Activated CD4-positive, CD25-positive, alpha-beta regulatory T cell treated with anti-CD3 and anti-CD28 coated beads, Interleukin-2, amount 50 U/mL, for 16 hours (primary cell): ENCODE measurements at regions not wholly inside any gene's neighbourhood (a gene's known extent, or its start where the extent isn't known, plus 50 kb on each side); places are given as distances from the start of the nearest gene placed in this dataset.

ENCODE experiments used
- DNase-seq: peaks from one replicate; pipeline ENCODE4 v3.0.0-alpha.2; 2020; ENCODE audit warnings: low read depth, low spot score

DNA sequence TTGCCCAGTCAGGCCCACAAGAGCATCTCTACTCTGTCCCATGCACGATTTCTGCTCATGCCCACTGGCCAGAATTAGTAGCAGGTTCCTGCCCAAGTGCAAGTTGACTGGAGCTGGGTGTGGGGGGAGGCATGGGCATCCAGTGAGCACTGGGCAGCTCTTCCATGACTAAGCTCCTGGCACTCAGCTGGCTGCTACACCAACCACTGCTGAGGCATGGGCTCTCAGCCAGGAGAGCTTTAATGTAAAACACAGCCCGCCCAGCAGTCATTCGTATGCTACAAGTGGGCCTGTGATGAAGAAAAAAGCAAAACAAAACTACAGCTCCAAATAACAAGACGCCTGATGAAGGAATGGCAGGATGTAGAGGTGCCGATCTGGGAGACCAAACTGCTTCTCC lies 335.4 kb upstream of the PFKP start:
- DNase-seq = no peak

DNA sequence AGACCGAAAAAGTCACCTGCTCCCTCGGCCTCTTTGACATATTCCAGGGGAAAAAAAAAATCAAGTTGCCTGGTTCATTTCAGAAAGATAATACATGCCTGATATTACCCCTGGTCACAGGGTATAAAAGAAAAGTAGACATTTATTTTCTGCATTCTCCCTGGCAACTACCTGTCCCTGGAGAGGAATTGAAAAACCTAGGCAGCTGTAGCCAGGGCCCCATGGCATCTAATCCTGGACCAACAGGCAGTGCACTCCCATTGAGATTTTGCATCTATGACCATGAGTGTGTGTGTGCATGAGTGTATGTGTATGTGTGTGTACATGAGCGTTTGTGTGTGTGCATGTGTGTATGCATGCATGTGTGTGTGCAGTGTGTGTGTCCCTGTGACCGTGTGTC lies 338.2 kb upstream of the PFKP start:
- no peak for DNase-seq

DNA sequence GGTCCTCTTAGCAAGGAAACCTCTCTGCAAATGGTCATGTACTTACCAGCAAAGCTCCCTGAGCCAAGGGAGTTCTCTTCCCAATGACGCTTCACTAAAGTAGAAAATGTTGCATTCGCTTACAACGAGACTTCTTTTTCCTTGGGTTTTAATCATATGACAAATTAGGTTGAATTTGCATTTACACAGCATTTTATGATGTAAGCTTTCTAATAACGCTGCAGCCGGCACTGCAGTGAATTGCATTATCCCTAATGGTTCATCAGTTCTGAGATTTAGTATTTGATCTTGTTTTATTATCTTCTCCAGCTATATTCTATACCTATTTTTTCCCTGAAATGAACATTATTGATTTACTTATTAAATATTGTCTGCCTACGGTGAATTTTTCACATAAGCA lies 339.3 kb upstream of the PFKP start:
- DNase-seq = no peak

DNA sequence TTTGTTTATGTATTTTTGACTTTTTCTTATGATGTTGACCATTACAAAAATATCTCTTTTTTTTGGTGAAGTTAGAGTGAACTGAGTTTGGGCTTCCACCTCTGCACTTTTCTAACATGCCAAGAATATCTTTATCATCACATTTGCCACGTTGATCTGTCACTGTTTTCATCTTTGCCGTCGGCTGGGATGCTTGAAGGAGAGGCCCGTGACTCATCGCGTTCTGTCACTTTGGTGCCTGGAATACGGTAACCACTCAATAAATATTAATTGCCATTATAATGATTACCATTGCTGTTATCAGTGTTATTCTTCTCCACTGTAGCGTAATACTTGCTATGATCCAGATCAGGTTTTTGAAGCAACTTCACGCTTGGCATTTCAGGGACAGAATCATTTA lies 350.8 kb upstream of the PFKP start:
- no peak for DNase-seq

DNA sequence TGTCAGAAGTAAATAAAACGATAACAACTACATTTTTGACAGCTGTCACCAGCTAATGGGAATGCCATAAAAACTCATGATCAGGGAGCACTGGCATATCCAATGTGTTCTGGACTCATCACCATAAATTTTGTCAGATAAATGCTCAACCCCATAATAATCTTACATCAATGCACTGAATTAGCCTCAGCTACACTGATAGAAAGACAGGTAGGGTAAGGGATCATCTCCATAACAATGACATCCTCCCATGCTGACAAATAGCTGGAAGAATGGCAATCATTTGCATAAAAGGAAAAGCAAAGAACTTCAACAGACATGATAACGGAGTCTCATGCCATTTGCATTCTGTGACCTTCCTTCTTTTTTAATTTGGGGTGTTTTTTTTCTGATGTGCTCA lies 352.8 kb upstream of the PFKP start:
- DNase-seq = no peak

DNA sequence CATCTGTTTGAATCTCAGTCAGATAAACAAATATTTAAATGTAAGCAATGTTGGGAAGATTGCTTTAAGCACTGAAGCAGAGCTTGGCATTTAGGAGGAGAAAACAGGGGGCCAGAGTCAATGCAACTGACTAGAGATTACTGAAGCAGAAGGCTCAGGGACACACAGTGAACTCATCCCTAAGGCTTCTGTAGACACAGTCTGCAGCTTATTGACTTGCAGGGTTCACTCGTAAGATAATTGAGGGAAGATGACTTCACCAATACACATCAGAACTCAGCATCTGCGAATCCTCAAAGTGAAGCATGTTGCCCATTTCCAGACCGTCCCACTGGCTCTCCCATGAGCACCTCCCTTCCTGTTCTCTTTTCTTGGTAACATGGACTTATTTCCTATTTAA lies 363.4 kb upstream of the PFKP start:
- no peak for DNase-seq

DNA sequence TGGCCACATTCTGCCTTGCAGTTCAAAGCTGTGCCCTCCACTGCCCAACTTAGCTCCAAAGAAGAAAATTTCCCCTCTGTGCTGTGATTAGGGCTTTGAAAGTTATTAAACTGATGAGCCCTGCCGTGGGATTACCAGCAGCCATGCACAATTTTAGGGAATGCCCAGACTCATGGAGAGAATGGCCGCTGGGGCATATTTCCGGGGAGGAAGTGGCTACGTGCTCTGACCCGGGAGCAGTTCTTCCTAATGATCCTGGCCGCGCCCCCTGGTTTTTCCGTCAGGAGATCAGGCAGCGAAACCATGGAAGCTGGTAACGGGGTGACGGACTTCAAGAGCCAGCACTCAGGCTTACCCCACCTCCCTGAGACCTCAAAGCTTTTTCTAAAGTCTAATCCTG lies 365.5 kb upstream of the PFKP start:
- DNase-seq = no peak

DNA sequence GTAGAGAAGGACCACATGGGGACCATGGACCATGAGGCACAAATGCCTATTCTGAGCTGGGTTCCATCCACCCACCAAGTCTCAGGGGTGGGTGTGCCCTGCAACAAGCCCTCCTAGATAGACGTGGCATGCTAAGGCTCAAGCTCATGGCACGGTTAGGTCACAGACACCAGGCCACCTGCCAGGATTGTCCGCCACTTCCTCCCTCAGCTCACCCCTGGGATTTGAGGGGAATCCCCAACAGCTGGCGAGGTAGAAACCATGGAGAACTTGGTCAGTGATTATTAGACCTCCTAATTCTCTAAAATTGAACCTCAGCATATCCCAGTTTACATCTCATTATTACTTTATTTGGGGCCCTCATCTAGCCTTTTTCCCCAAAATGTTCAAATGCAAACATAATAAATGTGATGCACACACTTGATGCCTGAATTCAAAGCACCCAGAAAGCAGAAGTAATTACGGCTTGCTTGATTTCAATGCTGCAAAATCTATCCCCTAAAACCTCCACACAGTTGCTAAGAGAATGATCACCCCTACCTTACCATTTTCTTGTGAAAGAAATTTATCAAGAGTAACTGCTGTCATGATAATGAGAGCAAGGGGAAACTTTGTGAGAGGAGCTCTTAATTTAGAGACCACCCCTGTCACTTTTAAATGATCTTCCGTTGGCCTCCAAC lies 366.6 kb upstream of the PFKP start:
- DNase-seq = no peak

DNA sequence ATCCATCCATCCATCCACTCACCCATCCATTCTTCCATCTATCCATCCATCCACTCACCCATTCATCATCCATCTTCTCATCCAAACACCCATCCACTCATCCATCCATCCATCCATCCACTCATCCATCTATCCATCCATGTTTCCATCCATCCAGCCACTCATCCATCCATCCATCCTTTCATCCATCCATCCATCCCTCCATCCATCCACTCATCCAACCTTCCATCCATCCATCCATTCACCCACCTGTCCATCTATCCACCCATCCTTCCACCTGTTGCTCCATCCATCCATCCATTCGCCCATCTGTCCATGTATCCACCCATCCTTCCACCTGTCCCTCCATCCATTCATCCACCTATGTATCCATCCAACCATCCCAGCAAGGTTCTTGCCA lies 378.4 kb upstream of the PFKP start:
- DNase-seq = no peak

DNA sequence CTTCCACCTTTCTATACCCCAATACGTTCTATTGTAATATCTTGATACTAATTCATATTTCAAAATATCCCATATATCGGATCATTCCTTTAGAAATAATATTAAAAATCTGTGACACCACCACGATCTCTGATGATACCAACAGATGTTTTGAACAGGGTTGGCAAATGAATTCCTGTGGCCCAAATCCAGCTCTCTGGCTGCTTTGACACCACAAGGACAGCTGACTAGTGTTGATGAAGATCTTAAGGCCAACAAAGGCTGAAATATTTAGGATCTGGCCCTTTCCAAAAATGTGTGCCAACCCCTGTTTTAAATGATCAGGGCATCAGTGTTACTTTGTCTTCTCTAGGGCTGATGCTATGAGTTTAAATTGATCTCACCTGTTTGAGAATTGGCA lies 380.7 kb upstream of the PFKP start:
- DNase-seq = no peak

DNA sequence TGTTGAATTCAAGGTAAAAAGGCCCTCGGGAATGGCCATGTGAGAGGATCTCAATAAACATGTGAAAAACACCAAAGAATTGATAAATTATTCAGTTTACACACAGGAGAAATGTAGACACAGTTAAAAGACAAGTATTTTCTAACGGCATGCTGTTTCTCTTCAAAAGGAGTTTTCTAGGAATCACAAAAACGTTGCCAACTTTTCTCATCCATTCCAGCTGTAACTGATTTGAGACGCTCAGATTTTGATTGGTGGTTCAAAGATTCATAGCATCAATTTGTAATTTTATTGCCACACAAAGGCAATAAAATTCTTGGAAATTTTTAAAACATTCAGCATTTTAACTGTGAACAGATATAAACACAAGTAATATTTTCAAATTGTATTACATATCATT lies 384.9 kb upstream of the PFKP start:
- DNase-seq = no peak

DNA sequence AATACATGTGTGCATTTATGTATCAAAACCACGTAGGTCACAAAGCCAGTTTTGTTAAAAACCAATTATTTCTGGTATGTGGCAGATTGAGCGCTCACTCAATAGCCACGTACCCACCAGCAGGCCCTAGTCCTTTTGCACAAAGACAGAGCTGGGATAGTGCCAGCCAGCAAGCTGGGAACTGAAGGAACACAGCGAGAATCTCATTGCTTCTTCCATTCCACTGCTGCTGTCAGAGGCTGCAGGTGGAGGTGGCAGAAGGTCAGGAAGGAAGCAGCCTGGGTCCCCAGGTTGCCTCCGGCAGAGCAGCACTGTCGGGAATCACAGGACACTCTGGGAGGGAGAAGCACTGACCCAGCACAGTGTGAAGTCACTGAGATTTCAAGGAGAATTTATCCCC lies 385.5 kb upstream of the PFKP start:
- DNase-seq = no peak

DNA sequence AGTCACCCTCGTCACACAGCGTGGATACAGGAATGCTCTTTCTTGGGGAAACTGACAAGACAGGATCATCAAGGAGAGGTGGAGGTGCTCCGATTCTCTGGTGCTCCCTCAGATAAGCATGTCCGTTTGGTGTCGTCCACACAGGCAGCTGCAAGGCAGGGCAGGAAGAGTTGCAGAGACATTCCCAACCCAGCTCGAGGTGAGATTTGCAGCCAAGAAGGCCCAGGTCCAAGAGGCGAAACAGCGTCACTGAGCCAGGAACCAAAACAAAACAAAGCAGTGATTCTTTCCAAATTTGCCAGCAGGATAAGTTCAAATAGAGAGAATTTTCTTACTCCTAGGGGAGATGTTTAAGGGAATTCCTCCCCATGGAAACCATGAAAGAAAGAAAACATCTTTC lies 386.5 kb upstream of the PFKP start:
- no peak for DNase-seq

DNA sequence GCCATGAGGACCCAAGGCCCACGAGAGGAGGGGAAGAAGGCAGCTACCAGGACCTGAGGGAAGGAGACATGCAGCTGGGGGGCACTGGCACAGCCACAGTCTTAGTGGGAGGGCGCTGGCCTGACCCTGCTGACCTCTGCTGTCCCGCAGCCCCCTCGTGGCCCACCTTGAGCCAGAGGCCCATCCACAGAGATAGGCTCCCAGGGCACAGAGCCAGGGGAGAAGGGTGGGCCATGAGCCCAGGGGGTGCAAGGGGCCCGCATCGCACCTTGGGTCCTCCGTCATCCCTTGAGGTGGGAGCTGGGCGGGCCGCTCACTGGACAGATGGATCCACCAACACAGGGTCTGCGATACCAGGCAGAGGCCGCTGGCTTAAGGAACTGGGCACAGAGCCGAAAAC lies 387.7 kb upstream of the PFKP start:
- no peak for DNase-seq

DNA sequence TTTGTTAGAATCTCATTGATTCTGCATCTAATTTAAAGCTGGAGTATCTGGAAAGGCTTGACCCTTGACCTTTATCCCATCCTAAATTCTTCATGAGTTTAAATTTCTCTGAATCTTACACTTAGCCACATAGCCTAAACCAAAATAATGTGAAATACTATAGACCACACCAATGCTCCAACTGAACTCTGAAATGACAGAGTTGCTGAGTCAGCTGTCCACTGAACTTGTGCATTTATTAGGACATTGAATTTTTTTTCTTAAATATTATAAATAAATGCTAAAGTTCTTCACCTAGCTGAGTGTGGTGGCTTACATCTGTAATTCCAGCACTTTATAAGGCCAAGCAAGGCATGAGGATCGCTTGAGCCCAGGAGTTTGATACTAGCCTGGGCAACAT lies 390.9 kb upstream of the PFKP start:
- no peak for DNase-seq

DNA sequence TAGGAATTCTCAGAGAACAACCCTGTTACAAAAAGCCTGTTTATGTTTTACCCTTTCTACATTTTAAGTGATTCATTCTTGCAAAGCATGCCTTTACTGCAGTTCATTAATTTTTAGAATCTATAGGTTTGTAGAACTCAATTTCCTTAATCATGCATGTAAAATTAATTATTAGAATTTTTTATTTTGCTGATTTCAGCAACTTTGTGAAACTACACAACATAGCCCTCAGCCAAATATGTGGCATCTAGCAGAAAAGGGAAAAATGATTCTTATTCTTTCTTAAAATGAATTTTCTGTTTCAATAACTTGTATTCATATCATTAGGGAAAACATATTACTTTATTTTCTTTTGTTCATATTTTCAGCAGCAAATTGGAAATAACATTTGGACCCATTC lies 392.9 kb upstream of the PFKP start:
- DNase-seq = no peak

DNA sequence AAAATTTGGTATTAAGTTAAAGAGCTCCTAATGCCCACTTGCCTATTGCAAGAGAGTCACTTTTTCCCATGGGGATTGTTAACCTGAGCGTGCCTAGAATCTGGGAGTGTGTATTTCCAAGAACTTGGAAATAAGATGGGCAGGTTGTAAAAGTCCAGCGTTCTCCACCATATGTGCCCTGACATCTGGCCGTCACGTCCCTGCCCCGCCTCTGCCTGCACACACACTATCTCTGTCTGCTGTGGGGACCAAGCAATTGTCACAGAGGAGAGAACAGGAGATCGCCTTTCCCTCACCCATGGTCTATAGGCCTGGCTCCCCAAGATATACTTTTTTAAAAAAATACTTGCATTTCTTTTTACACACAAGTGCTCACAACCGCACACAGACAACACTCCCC lies 396.5 kb upstream of the PFKP start:
- no peak for DNase-seq

DNA sequence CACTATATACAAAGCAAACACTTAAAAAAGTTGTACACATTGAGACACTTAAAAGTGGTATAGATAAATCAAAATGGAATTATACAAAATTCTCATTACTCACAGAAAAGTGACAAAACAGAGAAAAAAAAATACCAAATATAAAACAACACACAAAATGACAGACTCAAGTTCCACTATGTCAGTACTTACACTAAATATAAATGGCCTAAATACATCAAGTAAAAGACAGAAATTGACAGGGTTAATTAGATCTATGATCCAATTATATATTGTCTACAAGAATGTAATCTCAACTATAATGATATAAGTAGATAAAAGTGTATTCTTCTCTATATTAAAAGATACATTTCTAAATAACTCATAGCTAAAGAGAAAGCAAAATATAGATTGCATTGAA lies 401.6 kb upstream of the PFKP start:
- no peak for DNase-seq

DNA sequence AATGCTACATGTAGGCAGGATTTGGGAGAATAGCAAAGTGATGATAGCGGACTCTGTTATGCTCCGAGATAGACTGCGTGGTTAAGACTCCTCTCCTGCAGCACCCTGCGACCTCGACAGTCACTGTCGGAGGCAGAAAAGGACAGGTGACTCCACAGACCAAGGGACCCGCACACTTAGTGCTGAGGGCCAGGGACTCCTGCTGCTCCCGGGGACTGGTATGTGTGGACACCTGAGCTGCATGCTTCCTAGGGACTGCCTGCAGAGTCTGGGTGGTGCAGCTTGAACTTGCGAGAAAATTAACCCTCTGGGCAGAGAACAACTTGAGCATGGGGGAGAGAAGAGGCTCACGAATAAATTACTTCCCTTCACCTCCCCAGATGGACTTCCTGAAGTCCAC lies 407.1 kb upstream of the PFKP start:
- no peak for DNase-seq

DNA sequence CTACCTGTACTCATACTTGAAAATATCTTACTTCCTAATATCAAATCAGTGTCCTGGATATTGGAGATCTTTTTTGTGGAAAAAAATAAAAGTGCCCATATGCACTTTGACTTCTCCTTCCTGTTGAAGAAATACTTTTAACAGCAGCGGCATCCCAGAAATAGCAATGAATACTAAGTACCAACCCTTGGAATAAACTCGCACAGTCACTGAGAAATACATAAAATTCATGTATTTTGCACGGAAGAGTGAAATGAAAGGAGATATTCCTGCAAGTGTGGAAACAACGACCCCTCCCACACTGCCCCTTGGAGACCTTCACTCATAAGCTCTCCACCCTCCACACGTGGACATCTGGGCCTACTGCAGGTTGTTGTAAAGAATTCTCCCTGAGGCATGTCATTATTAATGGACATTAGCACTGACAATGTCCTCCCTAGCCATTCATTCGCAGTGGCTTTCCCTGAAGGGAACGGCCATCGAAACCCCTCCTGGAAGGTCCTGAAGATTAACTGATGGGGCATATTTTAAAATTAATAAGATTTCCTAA lies 407.6 kb upstream of the PFKP start:
- no peak for DNase-seq

DNA sequence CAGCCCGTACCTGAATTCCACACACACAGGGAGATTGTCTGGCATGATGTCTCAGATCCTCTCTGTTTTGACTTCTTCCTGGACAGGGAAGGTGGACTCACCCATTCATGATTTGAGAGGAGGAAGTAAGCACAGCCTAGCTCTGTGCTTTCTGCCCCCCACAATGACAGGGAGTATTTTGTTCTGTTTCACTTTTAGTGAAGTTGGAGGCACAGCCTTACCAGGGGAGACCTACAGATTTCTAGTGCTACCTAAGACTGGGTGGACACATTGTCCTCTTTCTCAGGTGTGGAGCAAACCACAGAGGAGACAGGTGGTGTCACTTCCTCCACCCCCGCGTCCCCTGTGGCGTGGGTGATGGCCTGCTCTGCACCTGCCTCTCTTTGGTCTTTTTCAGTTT lies 408.6 kb upstream of the PFKP start:
- DNase-seq = no peak

DNA sequence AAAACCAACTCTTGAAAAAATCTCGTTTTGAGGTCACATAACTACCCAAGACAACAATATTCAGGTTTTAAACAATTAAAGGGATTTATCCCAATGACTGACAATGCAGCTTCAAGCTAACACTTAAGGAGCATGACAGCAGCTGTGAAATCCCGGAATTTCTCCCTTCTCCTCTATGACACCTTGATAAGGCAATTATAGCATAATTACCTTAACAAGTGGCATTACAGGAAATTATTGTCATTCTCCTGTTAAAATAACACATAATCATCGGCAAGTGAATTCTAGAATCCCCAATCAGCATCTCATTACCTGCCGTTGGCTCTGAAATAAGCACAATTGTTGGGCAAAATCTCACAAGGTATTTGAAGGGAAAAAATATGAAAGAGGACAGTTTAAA lies 417.0 kb upstream of the PFKP start:
- no peak for DNase-seq

DNA sequence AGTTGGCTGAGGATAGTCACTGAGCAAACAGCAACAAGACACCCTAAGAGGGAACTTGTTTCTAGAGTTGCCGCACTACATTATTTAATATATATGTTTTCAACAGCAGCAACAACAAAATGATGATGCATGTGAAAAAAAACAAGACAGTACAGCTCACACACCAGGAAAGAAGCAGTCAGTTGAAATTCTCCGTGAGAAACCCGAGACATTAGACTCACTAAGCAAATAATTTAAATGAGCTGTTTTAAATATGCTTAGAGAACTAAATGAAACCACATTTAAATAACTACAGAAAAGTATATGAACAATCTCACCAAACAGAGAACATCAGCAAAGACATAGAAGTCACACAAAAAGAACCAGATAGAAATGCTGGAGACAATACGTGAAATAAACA lies 426.3 kb upstream of the PFKP start:
- DNase-seq = no peak

DNA sequence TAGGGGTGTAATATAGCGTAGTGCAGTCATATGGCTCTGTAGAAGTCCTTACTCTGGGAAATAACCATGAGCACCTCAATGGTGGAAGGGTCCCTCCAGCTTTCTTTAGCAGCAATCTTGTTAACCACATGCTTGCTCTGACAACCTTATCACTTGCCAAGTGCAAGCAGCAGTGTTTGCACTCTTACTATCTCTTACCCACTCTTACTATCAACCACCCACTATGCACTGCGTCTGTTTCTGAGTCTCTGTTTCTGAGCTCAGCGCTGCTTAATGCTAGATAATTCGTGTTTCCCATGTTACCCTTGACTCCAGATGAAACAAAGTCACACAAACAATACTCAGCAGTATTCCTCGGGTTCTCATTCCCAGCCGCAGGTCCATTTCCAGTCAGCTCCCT lies 433.7 kb upstream of the PFKP start:
- no peak for DNase-seq
